Fibroblast of gingiva (primary cell): ENCODE measurements at regions not wholly inside any gene's neighbourhood (a gene's known extent, or its start where the extent isn't known, plus 50 kb on each side); places are given as distances from the start of the nearest gene placed in this dataset.
A peak's percentile ranks its signal among the peaks of the same experiment; 100 is the strongest.

Source experiments
- DNase-seq: peaks from one replicate; pipeline ENCODE4 v3.0.0-alpha.2; 2011; ENCODE audit warnings: low read depth

GRCh38 chr18:11320986-11321385 is 171.6 kb upstream of the PIEZO2 start:
- DNase-seq = peak; percentile 83

DNA sequence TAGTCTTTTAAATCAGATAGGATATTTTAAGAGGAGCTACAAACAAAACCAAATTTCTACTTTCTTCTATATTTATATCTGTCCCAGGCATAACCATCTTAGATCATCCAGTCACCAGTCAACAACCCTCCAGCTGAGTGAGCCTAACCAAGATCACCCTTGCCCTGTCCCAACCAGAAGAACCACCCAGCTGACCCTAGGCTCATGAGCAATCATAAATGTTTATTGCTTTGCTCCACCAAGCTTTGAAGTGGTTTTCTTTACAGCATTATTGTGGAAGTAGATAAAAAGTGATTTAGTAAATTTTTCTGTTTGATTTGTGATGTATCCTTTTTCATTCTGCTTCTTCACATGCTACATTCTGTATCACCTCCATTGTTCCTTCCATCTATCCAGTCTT is 167.2 kb upstream of the PIEZO2 start:
- no peak for DNase-seq

DNA sequence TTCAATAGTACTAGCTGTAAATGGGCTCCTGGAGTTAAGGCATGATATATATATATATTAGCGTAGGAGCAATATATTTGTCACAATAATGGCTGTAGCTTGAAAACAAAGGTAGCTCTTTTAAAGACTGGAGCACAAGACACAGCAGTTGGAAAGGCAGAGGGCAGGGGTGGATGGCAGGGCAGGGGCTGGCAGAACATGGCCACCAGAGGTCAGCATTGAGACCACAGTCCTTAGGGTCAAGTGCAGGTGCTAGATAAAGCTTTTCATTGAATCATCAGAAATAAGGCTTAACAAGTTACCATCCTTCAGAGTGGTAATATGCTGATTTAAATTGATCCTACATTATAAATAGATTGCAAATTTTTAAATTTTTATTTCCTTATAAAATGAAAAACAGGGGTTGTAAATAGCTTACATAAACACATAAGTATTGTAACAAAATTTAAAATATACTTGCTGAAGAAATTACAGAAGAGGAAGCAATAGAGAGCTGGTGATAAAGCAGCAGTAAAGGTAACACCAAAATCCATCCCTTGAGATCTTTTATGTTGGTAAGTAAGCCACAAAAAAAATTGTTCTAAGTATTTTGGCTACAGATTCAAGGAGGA is 161.2 kb upstream of the PIEZO2 start:
- peak; percentile 43 for DNase-seq

- peak; percentile 14 for DNase-seq
Observed at GRCh38 chr18:11309172-11309571, 159.8 kb upstream of the PIEZO2 start.

DNA sequence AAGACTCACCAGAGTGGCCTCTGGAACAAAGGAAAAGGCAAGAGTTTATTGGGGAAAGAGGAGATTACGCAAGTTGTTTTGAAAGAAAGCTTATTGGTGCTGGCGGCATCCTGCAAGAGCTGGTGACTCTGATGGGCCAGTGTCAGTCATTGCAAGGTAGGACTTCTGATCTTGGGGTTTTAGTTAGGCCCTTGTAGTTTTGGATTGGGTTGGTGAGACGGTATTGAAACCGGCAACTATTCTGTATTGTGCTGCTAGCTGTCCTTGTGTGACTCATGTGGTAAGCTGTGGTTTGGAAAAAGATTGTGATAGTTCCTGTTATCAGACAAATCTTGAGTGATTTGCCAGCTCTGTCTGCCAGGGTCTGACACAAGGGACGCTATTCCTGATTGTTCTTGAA is 159.1 kb upstream of the PIEZO2 start:
- no peak for DNase-seq

GRCh38 chr18:11307716-11308115 is 158.3 kb upstream of the PIEZO2 start:
- DNase-seq = no peak

GRCh38 chr18:11305507-11305906 is 156.1 kb upstream of the PIEZO2 start:
- DNase-seq = no peak

DNA sequence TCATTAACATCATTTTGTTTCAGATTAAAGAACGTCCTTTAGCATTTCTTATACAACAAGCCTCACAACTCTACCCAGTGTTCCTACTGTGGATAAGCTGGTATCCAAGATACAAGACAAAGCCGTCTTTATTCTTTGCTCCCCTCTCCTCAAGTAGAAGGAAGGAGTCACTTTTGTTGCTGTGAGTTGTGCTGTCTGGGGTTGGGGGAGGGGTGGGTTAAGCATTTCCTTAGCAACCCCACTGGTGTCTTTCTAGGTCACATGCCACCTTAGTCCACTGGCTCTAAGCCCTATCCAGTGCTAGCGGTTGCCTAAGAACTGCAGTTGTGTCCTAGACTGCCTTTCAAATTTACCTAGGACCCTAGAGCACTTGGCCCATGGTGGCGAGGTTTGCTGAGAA is 155.6 kb upstream of the PIEZO2 start:
- no peak for DNase-seq

DNA sequence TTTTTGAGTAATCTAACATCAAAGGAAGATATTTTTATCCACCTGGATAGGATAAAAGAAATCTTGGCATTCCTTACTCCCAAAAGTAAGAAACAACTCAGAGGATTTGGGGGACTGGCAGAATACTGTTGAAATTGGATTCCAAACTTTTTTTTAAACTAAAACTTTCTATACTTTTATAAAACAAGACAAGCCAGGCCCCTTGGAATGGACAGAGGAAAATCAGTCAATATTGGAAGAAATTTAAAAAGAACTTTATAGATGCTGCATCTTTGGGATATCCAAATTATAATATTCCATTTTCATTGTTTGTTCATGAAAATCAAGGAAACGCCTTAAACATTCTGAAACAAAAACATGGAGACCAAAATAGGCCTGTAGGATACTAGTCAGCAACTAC is 147.6 kb upstream of the PIEZO2 start:
- DNase-seq = no peak

DNA sequence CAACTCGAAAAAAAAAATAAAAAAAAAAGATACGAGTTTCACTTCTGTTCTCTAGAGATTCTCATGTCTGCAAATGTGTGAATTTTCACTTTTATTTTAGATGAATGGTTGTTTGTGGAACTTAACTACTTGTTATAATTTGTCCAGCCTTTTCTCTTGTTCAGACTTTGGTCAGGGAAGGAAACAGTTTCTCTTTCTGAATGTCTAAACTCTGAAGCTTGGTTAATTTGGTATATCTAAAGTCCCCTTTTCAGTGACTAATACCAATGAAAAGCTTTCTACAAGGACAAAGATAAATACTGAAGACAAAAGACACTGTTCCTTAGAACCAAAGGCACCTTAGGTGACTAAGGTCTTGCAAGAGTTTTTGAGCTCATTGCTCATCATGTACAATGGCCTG is 144.4 kb upstream of the PIEZO2 start:
- DNase-seq = no peak

DNA sequence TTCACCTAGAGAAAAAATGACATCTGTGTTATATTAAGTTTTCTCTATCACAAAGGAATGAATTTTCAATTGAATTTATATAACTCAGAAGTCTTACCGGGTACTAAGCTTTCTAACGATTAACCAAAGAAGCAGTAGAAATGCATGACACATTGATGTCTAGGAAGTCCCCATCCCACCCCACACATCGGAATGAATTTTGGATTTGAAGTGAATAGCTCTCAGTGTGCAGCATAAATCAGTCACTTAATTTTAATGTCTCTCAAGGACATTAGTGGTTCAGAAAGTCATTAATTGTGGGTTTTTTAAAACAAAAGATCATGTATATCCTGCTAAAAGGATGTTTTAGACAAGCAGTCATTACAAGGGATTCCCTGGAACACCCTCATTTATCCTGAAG is 141.4 kb upstream of the PIEZO2 start:
- DNase-seq = no peak

- no peak for DNase-seq
Observed at GRCh38 chr18:11289248-11289647, 139.9 kb upstream of the PIEZO2 start.

- DNase-seq = no peak
Observed at GRCh38 chr18:11288401-11288800, 139.0 kb upstream of the PIEZO2 start.

DNA sequence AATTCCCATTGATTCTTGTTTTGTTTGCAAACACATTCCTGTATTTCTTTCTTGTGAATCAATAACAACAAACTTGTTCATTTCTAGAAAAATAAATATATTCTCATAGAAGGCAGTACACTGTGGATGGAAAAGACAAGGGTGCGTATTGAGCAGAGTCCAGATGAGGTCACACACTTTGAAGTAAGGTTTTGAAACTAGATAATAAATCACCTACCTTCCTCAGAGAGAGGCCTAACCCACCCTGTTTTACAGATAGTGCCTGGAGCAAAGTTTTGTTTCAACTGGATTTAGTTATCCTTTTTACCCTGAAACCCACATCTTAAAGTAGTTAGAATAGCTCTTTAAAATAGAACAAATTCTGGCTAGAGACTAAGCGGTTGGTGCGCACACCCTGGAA is 137.1 kb upstream of the PIEZO2 start:
- no peak for DNase-seq

- DNase-seq = no peak
Observed at GRCh38 chr18:11284811-11285210, 135.4 kb upstream of the PIEZO2 start.

DNA sequence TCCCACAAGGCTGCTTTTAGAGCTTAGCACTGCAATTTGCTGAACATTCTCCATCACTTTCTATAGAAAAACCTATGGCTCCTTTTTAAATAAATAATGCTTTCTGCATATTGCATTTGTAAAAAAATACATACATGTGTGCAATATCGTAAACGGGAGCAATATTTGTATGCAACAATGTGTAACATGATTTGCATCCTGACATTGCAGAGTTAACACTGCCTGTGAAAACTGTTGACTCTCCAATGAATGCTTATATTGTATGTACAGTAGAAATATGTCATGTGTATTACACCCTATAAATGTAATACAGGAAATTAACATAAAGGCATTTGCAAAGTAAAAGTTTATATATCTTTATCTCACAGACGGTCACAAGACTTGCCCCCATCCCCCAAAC is 135.0 kb upstream of the PIEZO2 start:
- DNase-seq = no peak

DNA sequence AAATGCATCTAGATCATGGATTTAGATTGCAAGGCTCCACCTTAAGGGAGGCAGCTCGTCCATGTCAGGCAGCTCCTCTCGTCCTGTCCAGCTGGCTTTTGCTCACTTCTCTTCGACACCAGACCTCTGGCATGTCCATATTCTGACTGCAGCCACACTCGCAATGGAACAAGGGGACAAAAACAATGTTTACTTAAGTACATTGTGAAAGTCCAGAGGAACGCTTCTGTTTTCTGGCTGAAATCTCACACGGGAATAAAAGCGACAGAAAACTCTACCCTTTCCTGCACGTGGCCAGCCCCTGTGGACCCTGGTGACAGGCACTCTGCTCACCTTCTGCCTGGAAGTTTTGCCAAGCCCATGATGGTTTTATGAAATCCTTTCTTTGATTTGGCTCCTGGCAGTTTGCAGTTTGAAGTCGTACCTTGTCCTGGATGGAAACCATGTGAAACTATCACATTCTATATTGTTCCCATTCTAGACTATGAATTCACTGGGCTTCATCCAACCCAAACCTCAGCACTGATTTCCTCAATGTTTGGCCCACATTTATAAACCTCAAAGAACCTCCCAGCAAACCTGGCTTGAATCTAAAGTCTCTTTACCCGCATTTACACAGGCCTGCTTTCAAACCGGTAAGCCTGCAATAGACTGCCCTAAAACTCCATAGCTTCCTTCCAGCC is 134.3 kb upstream of the PIEZO2 start:
- no peak for DNase-seq

DNA sequence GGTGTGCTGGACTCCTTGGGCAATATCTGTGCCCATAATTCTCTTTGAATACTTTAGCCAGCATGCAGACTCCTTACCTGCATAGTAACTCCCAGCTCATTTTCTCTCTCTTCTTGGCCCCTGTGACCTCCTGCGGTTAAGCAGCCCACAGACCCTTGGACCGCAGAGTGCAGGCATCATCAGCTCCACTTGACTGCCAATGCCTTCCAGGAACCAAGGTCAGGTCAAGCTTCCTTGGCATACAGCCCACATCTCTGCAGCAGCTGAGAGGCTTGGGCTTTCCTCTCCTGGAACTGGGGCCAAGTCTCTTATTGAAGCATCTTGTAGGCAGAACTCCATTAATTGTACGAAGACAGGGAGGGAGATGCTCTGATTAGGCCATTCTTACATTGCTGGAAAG is 130.1 kb upstream of the PIEZO2 start:
- no peak for DNase-seq

GRCh38 chr18:11276678-11277077 is 127.3 kb upstream of the PIEZO2 start:
- DNase-seq = no peak

- no peak for DNase-seq
Observed at GRCh38 chr18:11274144-11274794, 124.9 kb upstream of the PIEZO2 start.

- DNase-seq = no peak
Observed at GRCh38 chr18:11272516-11272915, 123.1 kb upstream of the PIEZO2 start.

GRCh38 chr18:11271954-11272353 is 122.6 kb upstream of the PIEZO2 start:
- no peak for DNase-seq

GRCh38 chr18:11269257-11269656 is 119.9 kb upstream of the PIEZO2 start:
- DNase-seq = peak; percentile 39
